Motor neuron (in vitro differentiated cells): ENCODE measurements at regions not wholly inside any gene's neighbourhood (a gene's known extent, or its start where the extent isn't known, plus 50 kb on each side); places are given as distances from the start of the nearest gene placed in this dataset.

Experiments
- ATAC-seq, 8 experiments: fragments of 200-7000 bp; cut with Tn5 transposase; replicated peaks in 6 of 8; 2 replicates each; pipeline ENCODE4 v1.8.0; 2021; ENCODE audit warnings: mild to moderate bottlenecking in 8 of 8, moderate library complexity in 8 of 8
- H3K27ac ChIP-seq, 2 donors: fragments of 250-450 bp; sonication (Bioruptor Pico); 2 replicates each; pipeline ENCODE4 v1.9.0; 2021; ENCODE audit warnings: antibody characterized with exemption in 2 of 2, mild to moderate bottlenecking in 2 of 2, moderate library complexity in 1 of 2
- H3K4me1 ChIP-seq, 2 donors: fragments of 250-450 bp; sonication (Bioruptor Pico); replicated peaks in 1 of 2; 2 replicates each; pipeline ENCODE4 v1.6.1; 2021; ENCODE audit warnings: antibody characterized with exemption in 2 of 2, mild to moderate bottlenecking in 2 of 2, moderate library complexity in 1 of 2
- H3K4me3 ChIP-seq, 5 donors: fragments of 250-450 bp; sonication (Bioruptor Pico); 2 replicates each; pipeline ENCODE4 v1.9.0; 2021; ENCODE audit warnings: antibody characterized with exemption in 5 of 5, mild to moderate bottlenecking in 5 of 5, moderate library complexity in 4 of 5
- WGBS, 10 experiments: fragments of 450-650 bp; shearing (Covaris generic); methylation state at CpG; one replicate each; pipeline ENCODE4 v1.0.0; 2022; 5-methylcytosine and 5-hydroxymethylcytosine counted together
- in situ Hi-C, 9 experiments: fragments of 400-800 bp; cut with MboI; loops; one replicate each; pipeline ENCODE4 v1.15.0; 2021; ENCODE audit warnings: low sequenced_read_pairs in 9 of 9, low pct_unique_long_range_greater_than_20kb in 2 of 9; ENCODE audit not compliant: unreplicated experiment in 9 of 9

GRCh38 chr4:29220761-29221160, 1499.4 kb upstream of the PCDH7 start:
- ATAC-seq: peak in 5 of 8 experiments; percentile 73 to 94 (median 82)
- Histone ChIP-seq H3K4me1 (peaks cover 0 to 5% of the 10 kb centered on the region in 2 donors), H3K27ac (no peak overlapping the region), H3K4me3 (no peak overlapping the region)
- 0 to 67% (median 14%) methylated on average over 1 of the region's 1 CpG; no CpG with 5 or more reads in 2 of the 10 experiments for WGBS, 10 experiments
- in situ Hi-C loops: no loop called here

DNA sequence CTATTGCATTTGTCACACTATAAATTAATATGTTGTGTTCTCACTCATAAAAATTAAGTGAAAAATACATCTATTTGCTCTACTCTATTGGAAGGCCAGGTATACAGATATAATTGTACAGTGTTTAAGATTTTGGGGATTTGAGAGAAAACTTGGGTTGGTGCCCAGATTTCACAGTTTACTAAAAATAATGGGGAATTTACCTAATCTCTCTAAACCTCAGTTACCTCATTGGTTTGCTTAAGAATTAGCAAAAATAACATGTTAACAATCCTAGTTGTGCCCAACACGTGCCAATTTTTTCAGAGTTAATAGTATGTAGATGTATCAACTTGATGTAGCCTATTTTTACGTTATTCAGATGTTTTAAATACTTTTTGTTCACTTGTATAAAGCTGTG, 1495.3 kb upstream of the PCDH7 start:
- no peak overlapping the region for H3K27ac ChIP-seq
- in situ Hi-C loops: no loop called here
- H3K4me1 ChIP-seq: peaks cover 0 to 5% of the 10 kb centered on the region in 2 donors
- 0 to 92% (median 53%) methylated on average over 1 to 2 of the region's 2 CpGs for WGBS, 10 experiments
- no peak overlapping the region for H3K4me3 ChIP-seq
- no peak for ATAC-seq

- Histone ChIP-seq H3K4me1 (no peaks in the 10 kb centered on the region), H3K27ac (no peak overlapping the region), H3K4me3 (no peak overlapping the region)
- in situ Hi-C loops: no loop called here
- ATAC-seq: no peak
These were observed 1479.5 kb upstream of the PCDH7 start for GRCh38 chr4:29240641-29241040.

DNA sequence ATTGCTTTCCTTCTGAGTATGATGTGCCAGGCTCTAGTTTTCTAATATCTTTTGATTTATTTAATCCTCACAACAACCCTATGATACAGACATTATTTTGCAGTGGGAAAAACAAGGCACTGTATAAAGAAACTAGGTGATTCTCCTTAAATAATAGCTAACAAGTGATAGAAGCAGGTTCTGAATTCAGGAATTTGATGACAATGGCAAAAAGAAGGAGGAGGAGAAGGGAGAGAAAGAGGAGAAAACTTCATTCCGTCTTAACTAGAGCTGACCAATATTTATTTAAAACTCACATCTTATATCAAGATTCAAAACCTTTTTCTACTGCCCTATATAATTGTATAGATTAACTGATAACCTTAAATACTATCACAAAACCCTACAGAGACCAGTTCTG, 1477.1 kb upstream of the PCDH7 start:
- 0 to 90% (median 61%) methylated on average over 1 of the region's 1 CpG; no CpG with 5 or more reads in 4 of the 10 experiments for WGBS, 10 experiments
- no peak overlapping the region for H3K4me3 ChIP-seq
- no peaks in the 10 kb centered on the region for H3K4me1 ChIP-seq
- ATAC-seq: no peak
- in situ Hi-C loops: no loop called here
- no peak overlapping the region for H3K27ac ChIP-seq

DNA sequence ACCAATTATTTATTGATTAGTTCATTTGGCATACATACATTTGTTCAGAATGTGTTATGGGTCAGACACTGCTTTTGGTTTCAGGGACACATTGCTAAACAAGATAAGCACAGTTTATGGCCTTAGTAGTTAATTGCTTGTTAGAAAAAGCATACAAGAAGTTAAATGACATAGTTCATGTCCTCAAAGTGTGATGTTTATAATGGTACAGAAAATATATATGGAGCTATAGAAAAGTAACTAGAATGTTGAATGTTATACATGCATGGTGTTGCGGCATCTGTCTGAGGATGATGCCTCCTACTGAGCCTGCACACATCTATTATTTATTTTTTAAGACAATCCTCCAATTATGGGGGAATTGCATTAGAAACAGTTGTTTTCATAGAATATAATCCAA, 1476.3 kb upstream of the PCDH7 start:
- in situ Hi-C loops: no loop called here
- no peaks in the 10 kb centered on the region for H3K4me1 ChIP-seq
- no peak overlapping the region for H3K4me3 ChIP-seq
- no peak overlapping the region for H3K27ac ChIP-seq
- 17 to 100% (median 100%) methylated on average over 1 of the region's 1 CpG; no CpG with 5 or more reads in 2 of the 10 experiments for WGBS, 10 experiments
- ATAC-seq: no peak

- H3K4me1 ChIP-seq: no peaks in the 10 kb centered on the region
- in situ Hi-C loops: no loop called here
- H3K27ac ChIP-seq: no peak overlapping the region
- 0 to 88% (median 74%) methylated on average over 1 to 2 of the region's 2 CpGs; no CpG with 5 or more reads in 4 of the 10 experiments for WGBS, 10 experiments
- H3K4me3 ChIP-seq: no peak overlapping the region
- ATAC-seq: no peak
These were observed 1460.6 kb upstream of the PCDH7 start for GRCh38 chr4:29259556-29259955.

DNA sequence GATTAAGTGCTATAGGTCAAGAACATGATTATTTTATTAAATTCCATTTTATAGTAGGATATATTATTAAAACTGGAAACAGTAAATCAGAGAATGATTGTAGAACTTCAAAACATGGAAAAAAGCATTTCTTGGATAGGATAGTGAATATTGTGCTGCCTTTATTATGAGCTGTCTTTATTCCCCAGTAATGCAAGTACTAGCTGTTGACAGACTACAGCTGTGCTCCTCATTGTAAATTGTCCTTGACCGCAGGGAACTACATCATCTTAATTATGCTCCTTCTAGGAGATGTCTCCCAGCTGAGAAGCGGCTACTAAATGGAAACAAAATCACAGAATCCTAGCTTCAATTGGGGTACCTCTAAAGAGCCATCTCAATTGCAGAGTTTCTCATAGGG, 1457.2 kb upstream of the PCDH7 start:
- Histone ChIP-seq H3K4me1 (no peaks in the 10 kb centered on the region), H3K27ac (no peak overlapping the region), H3K4me3 (no peak overlapping the region)
- WGBS, 10 experiments: 19 to 77% (median 50%) methylated on average over 1 to 2 of the region's 2 CpGs; no CpG with 5 or more reads in 3 of the 10 experiments
- in situ Hi-C loops: no loop called here
- ATAC-seq: no peak

DNA sequence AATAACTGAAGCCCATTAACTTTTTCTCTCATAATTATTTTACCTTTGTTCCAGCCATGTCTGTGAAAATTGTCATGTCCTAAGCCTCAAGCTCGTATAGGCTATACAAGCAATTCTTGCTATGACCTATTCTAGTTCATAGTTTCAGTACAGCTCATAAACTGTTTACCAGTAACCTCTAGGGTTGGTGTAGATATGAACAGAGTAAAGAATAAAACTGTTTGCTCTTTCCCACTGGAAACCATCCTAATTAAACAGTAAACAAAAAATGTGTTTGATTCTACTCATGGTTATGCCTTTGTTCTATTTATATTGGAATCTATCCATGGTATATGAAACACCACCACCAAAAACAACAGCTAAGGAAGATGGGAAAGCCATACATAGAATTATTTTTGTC, 1444.0 kb upstream of the PCDH7 start:
- Histone ChIP-seq H3K27ac (no peak overlapping the region), H3K4me3 (no peak overlapping the region), H3K4me1 (no peaks in the 10 kb centered on the region)
- ATAC-seq: no peak
- in situ Hi-C loops: no loop called here
- 14 to 100% (median 94%) methylated on average over 1 of the region's 1 CpG; no CpG with 5 or more reads in 4 of the 10 experiments for WGBS, 10 experiments

GRCh38 chr4:29277381-29277780, 1442.8 kb upstream of the PCDH7 start:
- ATAC-seq: no peak
- no peak overlapping the region for H3K4me3 ChIP-seq
- H3K27ac ChIP-seq: no peak overlapping the region
- in situ Hi-C loops: no loop called here
- H3K4me1 ChIP-seq: no peaks in the 10 kb centered on the region

- Histone ChIP-seq H3K27ac (no peak overlapping the region), H3K4me3 (no peak overlapping the region), H3K4me1 (no peaks in the 10 kb centered on the region)
- WGBS, 10 experiments: 0 to 80% (median 6%) methylated on average over 1 to 2 of the region's 2 CpGs; no CpG with 5 or more reads in 3 of the 10 experiments
- no peak for ATAC-seq
- in situ Hi-C loops: no loop called here
These were observed 1441.6 kb upstream of the PCDH7 start for GRCh38 chr4:29278585-29278984.

GRCh38 chr4:29289118-29289517, 1431.1 kb upstream of the PCDH7 start:
- ATAC-seq: no peak
- H3K4me1 ChIP-seq: no peaks in the 10 kb centered on the region
- 0 to 100% (median 72%) methylated on average over 1 of the region's 1 CpG for WGBS, 10 experiments
- in situ Hi-C loops: no loop called here
- H3K27ac ChIP-seq: no peak overlapping the region
- no peak overlapping the region for H3K4me3 ChIP-seq

GRCh38 chr4:29295280-29295679, 1424.9 kb upstream of the PCDH7 start:
- Histone ChIP-seq H3K27ac (no peak overlapping the region), H3K4me3 (no peak overlapping the region), H3K4me1 (no peaks in the 10 kb centered on the region)
- in situ Hi-C loops: no loop called here
- ATAC-seq: no peak

DNA sequence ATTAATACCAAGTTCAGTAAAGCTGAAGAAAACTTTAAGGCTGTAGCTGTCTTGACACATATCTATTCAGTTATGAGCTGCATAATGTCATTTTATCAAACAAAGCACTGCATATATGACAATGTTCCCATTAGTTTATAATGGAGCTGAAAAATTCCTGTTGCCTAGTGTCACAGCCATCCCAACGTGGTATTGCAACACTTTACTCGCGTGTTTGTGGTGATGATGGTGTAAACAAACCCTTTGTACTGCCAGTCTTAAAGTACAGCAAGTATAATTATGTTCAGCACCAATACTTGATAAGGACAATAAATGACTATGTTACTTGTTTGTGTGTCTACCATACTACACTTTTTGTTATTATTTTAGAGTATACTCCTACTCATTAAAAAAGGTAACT, 1415.6 kb upstream of the PCDH7 start:
- no peak overlapping the region for H3K4me3 ChIP-seq
- H3K4me1 ChIP-seq: no peaks in the 10 kb centered on the region
- H3K27ac ChIP-seq: no peak overlapping the region
- 0 to 100% (median 77%) methylated on average over 1 to 3 of the region's 3 CpGs; no CpG with 5 or more reads in 2 of the 10 experiments for WGBS, 10 experiments
- in situ Hi-C loops: no loop called here
- ATAC-seq: no peak

DNA sequence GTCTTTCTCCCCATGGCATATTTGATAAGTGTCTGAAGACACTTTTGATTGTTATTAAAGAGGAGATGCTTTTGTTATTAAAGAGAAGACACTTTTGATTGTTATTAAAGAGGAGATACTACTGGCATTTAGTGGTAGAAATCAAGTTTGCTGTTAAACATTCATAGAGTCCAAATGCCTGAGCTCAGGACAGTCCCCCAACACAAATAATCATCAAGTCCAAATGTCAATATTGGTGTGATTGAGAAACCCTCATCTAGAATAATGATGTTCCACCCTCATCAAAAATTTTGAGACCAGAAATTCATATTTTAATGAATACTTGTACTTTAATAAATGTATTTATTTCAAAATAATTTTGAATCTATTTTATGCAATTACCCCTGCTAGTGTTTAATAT, 1412.9 kb upstream of the PCDH7 start:
- in situ Hi-C loops: no loop called here
- Histone ChIP-seq H3K27ac (no peak overlapping the region), H3K4me3 (no peak overlapping the region), H3K4me1 (no peaks in the 10 kb centered on the region)
- no peak for ATAC-seq

DNA sequence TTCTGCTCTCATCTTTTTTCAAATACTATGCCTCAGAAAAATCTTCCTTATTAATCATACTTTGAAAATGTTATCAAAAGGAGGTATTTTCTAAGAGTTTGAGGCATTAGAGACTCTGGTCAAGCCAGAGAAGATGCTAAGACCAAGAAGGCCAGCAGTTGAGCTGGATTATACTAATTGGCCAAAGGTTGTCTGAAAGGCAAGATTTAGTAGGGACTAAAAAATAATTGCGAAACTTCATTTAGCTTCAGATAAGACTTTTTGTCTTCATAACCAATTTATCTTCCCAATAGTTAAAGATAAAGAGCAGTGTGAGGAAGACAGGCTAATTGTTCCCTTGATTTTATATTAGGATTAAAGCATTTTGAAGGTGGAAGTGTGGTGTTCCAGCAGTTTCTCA, 1412.4 kb upstream of the PCDH7 start:
- ATAC-seq: no peak
- no peak overlapping the region for H3K27ac ChIP-seq
- in situ Hi-C loops: no loop called here
- no peaks in the 10 kb centered on the region for H3K4me1 ChIP-seq
- 0 to 100% (median 89%) methylated on average over 1 of the region's 1 CpG; no CpG with 5 or more reads in 1 of the 10 experiments for WGBS, 10 experiments
- no peak overlapping the region for H3K4me3 ChIP-seq
